Mucosa of gallbladder (tissue), 1 donor: ENCODE measurements at regions not wholly inside any gene's neighbourhood (a gene's known extent, or its start where the extent isn't known, plus 50 kb on each side); places are given as distances from the start of the nearest gene placed in this dataset.

Source experiments
- DNase-seq: peaks from one replicate; pipeline ENCODE4 v3.0.0-alpha.2; 2020; ENCODE audit warnings: low spot score
- donor health status: DM: no; HTN: no; CAD: no.

- no peak for DNase-seq
Observed at GRCh38 chr20:57877995-57878394, 168.2 kb upstream of the PMEPA1 start.

DNA sequence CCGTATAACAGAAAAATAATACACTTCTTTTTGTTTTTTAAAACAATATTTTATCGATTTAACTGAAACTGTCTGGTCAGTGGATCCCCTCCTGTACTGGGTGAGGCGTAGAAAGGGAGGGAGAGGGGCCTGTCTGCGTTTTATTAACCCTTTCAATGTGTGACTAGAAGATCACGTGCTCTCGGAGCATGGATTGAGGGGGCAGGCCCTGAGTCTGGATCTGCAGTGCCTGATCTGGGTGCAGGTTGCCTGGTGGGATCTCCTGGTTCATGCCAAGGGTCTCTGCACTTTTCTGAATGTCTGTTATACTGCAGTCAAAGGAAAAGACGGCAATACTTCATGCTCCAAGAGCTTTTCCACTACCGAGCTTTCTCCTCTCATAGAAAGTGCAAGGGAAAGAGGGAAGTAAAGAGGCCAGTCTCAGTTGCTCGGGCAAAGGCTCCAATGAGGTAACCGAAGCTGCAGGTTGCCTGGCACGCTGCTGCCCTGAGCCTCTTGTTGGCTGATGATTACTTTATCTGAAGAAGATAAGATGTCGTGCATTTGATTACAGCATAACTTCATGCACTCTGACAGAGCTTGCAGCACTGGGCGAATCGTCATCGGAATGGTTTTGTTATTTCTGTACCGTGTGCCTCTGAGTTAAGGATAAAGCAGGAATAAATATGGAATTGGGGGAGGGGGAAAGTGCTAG, 167.5 kb upstream of the PMEPA1 start:
- peak; percentile 45 for DNase-seq

DNA sequence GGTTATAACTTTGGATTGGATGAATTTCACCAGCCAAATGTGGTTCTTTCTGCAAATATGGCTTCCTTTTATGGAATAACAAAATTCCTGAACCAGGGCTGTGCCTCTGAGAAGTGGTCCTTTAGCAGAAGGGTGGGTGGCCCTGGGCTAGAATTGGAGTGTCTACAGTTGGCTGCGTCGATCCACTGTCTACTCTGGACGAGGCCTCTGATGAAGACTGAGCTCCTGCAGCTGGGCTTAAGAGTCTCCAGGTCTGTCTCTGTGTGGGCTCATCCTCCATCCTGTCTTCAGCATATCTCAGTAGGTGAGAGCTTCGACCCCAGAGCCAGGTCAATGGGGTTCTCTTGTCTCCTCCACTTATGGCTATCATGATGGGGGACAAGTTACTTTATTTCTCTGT, 166.3 kb upstream of the PMEPA1 start:
- DNase-seq = no peak

DNA sequence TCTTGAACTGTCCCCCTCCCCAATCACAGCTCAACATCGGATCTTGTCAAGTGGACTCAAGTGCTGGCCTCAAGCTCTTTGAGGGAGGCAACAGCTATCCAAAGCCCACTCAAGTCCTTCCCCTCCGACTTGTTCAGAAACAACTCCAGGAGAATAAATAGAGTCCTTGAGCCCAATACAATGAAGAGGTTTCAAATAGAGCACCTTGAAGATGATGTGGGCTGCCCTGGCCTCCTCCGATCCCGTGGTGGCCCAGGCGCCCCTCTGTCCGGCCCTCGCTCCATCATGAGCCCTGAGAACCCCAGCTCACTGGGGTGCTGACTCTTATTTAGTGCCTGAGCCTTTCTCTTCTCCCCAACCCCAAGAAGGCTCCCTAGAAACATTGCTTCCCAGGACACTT, 164.3 kb upstream of the PMEPA1 start:
- no peak for DNase-seq

- no peak for DNase-seq
Observed at GRCh38 chr20:57872816-57873409, 163.1 kb upstream of the PMEPA1 start.

GRCh38 chr20:57871237-57871632, 161.4 kb upstream of the PMEPA1 start:
- no peak for DNase-seq

DNA sequence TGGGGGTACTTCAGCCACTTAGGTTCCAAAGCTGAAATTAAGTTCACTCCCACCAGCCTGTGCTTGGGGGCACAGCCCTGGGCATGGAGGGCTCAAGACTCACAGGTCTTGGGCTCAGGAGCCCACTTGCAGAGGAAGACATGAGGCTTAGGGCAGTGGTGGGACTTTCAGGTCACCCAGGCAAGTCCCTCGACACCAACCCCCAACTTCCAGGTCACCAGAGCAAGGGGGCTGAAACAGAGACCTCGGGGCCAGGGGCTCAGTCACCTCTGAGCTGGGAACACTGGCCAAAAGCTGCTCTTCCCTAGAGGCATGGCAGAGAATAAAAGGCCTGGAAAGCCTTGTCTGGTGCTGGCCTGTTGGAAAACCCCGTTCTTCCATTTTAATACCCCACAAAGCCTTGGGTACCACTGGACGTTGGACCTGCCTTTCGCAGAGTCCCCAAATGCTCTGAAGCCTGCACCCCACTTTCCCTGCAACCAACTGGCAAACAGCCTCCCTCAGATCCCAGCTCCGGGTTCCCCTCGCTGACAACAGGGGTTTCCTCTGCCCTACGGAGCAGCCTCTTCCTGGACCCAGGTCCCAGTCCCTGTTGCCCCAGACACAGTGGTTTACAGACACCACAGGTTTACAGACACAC, 160.9 kb upstream of the PMEPA1 start:
- no peak for DNase-seq

DNA sequence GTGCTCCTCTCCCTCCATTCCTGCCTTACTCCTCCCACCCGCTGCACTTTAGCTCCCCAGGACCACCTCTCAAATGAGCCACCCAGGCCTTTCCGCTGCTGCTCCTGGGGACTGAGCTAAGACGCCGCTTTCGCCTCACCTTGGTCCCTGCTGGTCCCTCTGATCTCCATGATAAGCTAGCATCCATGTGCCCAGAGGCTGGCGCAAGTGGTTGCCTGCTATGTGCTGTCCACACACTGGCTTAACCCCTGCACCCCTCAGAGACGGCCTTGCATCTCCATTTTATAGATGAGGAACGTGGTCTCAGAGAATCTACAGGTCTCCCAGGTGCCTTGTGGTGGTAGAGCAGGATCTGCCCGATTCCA, 160.1 kb upstream of the PMEPA1 start:
- no peak for DNase-seq

- no peak for DNase-seq
Observed at GRCh38 chr20:57869291-57869950, 159.6 kb upstream of the PMEPA1 start.

- DNase-seq = no peak
Observed at GRCh38 chr20:57868310-57868709, 158.5 kb upstream of the PMEPA1 start.

DNA sequence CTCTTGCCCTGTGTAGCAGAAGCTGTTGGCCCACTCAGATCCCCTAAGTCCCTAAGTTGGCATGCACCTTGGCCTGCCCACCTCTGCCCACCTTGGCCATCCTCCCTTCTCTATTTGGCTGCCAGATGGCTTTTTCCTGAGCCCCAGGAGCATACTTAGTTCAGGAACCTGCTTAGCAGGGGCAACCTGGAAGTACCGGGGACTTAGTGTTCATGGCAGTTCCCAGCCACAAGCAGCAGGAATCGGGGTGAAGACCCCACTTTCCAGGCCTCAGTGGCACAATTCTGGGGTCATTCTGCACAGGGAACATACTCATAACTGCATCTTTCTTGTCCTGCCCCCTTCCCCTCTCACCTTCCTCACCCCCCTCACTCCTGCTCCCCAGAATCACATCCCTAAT, 158.0 kb upstream of the PMEPA1 start:
- no peak for DNase-seq

- no peak for DNase-seq
Observed at GRCh38 chr20:57867181-57867803, 157.5 kb upstream of the PMEPA1 start.

DNA sequence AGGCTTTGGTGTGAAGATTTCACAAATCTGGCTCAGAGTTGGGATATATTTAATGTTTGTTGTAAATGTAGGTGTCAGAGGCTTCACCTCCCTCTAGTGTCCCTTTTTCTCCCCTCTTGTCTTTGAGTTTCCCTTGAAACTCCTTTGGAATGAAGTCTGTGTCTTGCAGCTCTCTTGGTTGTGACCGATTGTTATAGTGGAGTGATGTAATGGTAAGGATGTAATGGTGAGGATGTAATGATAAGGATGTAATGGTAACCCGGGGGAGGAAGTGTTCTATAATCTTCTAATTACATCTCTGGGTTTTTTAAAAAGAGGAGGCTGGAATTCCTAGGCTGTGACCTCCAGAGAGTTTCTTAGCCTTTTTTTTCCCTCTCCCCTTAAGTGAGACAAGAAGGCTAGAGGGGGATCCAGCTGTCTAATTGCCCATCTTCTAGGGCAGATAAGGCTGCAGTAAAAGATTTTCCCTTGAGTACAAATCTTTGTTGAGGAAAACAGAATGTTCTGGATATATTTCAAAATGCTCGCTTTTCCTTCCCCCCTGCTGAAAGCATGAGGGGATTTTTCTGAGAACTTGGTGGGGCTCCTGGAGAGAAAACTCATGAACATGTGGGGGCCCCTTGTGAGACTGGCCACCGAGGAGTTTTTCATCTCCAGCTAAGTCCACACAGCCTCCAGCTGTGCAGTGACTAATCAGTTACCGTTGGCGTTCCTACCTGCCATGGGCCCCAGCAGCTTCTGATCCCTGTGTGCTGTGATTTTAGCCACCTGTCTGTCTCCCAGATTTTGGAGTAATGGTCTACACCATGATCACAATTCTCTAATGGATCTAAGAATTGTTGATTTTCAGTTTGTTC, 156.7 kb upstream of the PMEPA1 start:
- DNase-seq = no peak

DNA sequence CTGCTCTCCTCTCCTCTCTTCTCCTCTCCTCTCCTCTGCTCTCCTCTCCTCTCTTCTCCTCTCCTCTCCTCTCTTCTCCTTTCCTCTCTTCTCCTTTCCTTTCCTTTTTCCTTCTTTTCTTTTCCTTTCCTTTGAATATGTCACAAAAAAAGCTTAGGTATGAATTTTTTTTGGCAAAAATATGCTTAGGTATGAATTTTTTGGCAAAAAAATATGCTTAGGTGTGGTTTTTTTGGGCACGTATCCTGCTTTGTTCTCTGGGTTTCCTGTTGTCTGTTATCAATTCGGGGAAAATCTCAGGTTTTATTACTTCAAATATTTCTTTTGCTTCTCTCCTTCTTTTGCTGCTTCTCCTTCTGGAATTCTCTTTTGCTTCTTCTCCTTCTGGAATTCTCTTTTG, 155.5 kb upstream of the PMEPA1 start:
- DNase-seq = no peak

DNA sequence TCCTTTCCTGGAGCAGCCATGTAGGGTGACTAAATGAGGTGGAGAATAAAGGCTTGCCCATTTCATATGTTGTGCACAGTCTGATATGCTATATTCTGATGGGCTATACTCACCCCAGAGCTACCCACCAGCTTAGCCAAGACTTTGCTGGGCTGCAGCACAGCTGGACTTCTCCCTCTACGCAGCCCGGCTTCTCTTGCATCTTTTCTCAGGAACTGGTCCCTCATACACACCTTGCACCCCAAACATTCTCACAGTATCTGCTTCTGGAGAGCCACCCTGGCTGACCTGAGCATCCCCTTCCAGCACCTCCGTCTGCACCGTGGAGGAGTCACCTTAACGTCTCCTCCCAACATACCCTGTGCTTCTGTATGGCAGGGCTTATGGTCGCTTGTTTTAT, 150.8 kb upstream of the PMEPA1 start:
- no peak for DNase-seq

DNA sequence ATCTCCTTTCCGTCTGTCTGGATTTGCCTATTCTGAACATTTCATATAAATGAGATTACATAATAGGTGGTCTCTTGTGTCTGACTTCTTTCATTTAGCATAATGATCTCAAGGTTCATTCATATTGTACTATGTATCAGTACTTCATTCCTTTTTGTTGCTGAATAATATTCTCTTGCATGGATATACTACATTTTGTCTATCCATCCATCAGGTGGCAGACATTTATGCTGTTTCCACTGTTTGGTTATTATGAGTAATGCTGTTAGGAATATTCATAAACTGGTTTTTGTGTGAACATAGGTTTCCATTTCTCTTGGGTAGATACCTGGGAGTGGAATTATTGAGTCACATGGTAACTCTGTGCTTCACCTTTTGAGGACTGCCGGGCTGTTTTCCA, 148.2 kb upstream of the PMEPA1 start:
- no peak for DNase-seq

DNA sequence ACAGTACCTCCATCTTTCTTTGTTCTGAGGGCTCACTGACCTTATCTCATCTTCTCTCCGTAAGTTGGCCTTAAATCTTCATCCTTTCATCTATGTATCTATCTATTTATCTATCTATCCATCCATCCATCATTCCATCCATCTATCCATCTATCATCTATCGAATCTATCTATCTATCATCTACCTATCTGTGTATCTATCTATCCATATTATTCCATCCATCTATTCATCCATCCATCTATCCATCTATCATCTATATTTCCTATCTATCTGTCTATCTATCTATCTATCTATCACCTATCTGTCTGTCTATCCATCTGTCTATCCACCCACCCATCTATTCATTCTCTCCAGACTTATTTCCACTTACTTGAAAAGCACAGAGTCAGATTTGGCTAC, 147.3 kb upstream of the PMEPA1 start:
- no peak for DNase-seq

DNA sequence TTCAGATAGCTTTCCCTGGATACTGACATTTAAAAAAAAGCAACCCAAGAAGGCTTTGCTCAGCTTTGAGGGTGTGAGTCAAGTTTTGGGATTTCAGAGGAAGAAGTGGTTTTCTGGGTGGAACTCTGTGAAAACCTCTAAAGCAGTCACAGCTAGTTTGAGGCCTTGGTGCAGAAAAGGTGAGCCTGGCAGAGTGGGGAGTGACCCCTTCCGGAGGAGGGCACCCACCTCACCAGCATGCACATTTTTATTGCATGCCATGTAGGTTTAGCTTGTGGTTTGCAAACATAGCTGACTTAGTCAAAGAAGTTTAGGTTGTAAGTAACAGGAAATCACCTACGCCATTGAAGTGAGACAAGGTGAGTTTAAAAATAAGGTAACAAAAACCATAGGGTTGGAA, 146.8 kb upstream of the PMEPA1 start:
- DNase-seq = no peak

- DNase-seq = no peak
Observed at GRCh38 chr20:57851796-57852195, 142.0 kb upstream of the PMEPA1 start.

GRCh38 chr20:57851025-57851682, 141.3 kb upstream of the PMEPA1 start:
- DNase-seq = no peak
